ENCODE measurements at regions not wholly inside any gene's neighbourhood (a gene's known extent, or its start where the extent isn't known, plus 50 kb on each side); places are given as distances from the start of the nearest gene placed in this dataset.
A peak's percentile ranks its signal among the peaks of the same experiment; 100 is the strongest.

DNA sequence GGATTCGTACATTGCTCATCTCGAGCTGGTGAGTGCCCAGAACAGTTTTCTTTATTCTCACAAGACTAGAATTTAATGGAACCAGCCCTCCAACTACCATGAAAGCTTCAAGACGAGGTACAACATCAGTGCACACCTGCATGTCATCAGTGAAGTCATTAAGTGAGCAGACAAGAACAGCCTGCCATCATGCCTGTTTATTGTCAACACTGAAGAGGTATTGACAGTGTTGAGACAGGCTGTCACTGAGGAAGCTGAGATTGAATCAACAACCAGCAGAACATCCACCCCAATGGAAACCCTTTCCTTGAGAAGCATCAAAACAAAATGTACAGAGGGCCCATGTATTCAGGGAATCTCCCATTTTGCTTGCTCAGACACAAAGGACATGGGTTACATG lies 148.0 kb upstream of the TCF4 start:
- peaks cover 0 to 1% (median 0%) of the 10 kb centered on the region in 4 experiments; a peak in 1 of 7 replicates for H3K27me3 ChIP-seq (replicated peaks in 1 of 4; ENCODE audit: control insufficient read depth in 3 of 4, extremely low read depth in 1 of 4, insufficient read depth in 3 of 4, low read length in 3 of 4)
- ChIA-PET CTCF (ENCODE audit: partially characterized antibody) (interaction anchor here (1.5 kb wide), 1 partner anchor 33 kb away, joined by 4 read pairs; no protein-coding TSS in a partner anchor), POLR2A (ENCODE audit: partially characterized antibody) (interaction anchor here (0.6 kb wide), 1 partner anchor 15 kb away, joined by 3 read pairs; no protein-coding TSS in a partner anchor)
- no peak overlapping the region for H3K4me2 ChIP-seq (ENCODE audit: insufficient read depth in 1 of 2, low read depth in 2 of 2, low read length in 2 of 2)
- H2BK15ac ChIP-seq (ENCODE audit: low read length) = no peak overlapping the region
- H4K5ac ChIP-seq (ENCODE audit: insufficient read length, low read depth, low read length) = no peak overlapping the region
- no peak overlapping the region for H3K27ac ChIP-seq (ENCODE audit: low read depth, low read length)
- no peaks in the 10 kb centered on the region for H3K36me3 ChIP-seq (ENCODE audit: control insufficient read depth in 2 of 4, insufficient read depth in 4 of 4, low read length in 3 of 4)
- no peak for DNase-seq (ENCODE audit: low read depth in 1 of 2, low spot score in 2 of 2)
- WGBS, 2 experiments (ENCODE audit: extremely low coverage in 1 of 2, insufficient coverage in 1 of 2, insufficient read length in 1 of 2, insufficient replicate concordance in 2 of 2, low coverage in 1 of 2, low lambda C conversion rate in 2 of 2, missing lambda C conversion rate in 1 of 2) = 92% methylated on average over 3 of the region's 3 CpGs; no CpG with 5 or more reads in 1 of the 2 experiments
- H3K23me2 ChIP-seq (ENCODE audit: low read depth, low read length) = no peaks in the 10 kb centered on the region
- H2BK12ac ChIP-seq (ENCODE audit: low read depth, low read length) = no peak overlapping the region
- H3K9ac ChIP-seq (replicated peaks in 1 of 4; ENCODE audit: extremely low read depth in 1 of 4, low read depth in 3 of 4, low read length in 3 of 4) = peak overlapping the region in 1 of 4 experiments; percentile 34; a peak in 1 of 7 replicates
- H2AFZ ChIP-seq (ENCODE audit: low read length) = no peak overlapping the region
- H3K4me3 ChIP-seq (ENCODE audit: extremely low read depth in 1 of 4, insufficient read depth in 2 of 4, low read depth in 3 of 4, low read length in 4 of 4) = no peak overlapping the region
- H2AK5ac ChIP-seq (ENCODE audit: low read depth, low read length) = no peak overlapping the region
- TF ChIP-seq TBP (IDR thresholded peaks at IDR 0.05; ENCODE audit: low read depth, low read length) (no peak), BACH1 (IDR thresholded peaks at IDR 0.05; ENCODE audit: low read length) (no peak), RBBP5 (IDR thresholded peaks at IDR 0.05; ENCODE audit: borderline replicate concordance, low read depth, low read length) (no peak), TEAD4 (IDR thresholded peaks at IDR 0.05; ENCODE audit: low read depth, low read length) (no peak), SP1 (IDR thresholded peaks at IDR 0.05; ENCODE audit: low read depth, low read length) (no peak), KDM5A (IDR thresholded peaks at IDR 0.05; ENCODE audit: low read length) (no peak), KDM1A (IDR thresholded peaks at IDR 0.05; ENCODE audit: borderline replicate concordance, low read length) (no peak), POLR2A (IDR thresholded peaks at IDR 0.05; ENCODE audit: control extremely low read depth in 1 of 2, low read depth in 2 of 2, low read length in 2 of 2) (no peak), RFX5 (IDR thresholded peaks at IDR 0.05; ENCODE audit: borderline replicate concordance, low read depth, low read length) (no peak), NRF1 (IDR thresholded peaks at IDR 0.05; ENCODE audit: low read depth, low read length) (no peak), YY1 (IDR thresholded peaks at IDR 0.05; ENCODE audit: low read depth, low read length) (no peak), CREB1 (IDR thresholded peaks at IDR 0.05) (no peak), CEBPB (IDR thresholded peaks at IDR 0.05; ENCODE audit: low read depth, low read length) (no peak), CTBP2 (IDR thresholded peaks at IDR 0.05; ENCODE audit: borderline replicate concordance, insufficient read depth, insufficient read length, low read length) (no peak)
- TF ChIP-seq, protein P1, sequence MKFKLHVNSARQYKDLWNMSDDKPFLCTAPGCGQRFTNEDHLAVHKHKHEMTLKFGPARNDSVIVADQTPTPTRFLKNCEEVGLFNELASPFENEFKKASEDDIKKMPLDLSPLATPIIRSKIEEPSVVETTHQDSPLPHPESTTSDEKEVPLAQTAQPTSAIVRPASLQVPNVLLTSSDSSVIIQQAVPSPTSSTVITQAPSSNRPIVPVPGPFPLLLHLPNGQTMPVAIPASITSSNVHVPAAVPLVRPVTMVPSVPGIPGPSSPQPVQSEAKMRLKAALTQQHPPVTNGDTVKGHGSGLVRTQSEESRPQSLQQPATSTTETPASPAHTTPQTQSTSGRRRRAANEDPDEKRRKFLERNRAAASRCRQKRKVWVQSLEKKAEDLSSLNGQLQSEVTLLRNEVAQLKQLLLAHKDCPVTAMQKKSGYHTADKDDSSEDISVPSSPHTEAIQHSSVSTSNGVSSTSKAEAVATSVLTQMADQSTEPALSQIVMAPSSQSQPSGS (IDR thresholded peaks at IDR 0.05; ENCODE audit: low read length) = no peak
- no peak overlapping the region for H2BK120ac ChIP-seq (replicated peaks; ENCODE audit: low read depth, low read length)
- H3K4me1 ChIP-seq (replicated peaks in 1 of 4; ENCODE audit: control insufficient read depth in 3 of 4, insufficient read depth in 4 of 4, low read length in 3 of 4) = no peaks in the 10 kb centered on the region
- no peak overlapping the region for H3K18ac ChIP-seq (ENCODE audit: extremely low read depth, low read length)
- H3K79me1 ChIP-seq (ENCODE audit: low read depth, low read length) = no peaks in the 10 kb centered on the region
- H3K79me2 ChIP-seq (ENCODE audit: control insufficient read depth in 1 of 2, insufficient read depth in 2 of 2, low read length in 2 of 2) = no peaks in the 10 kb centered on the region
- no peak overlapping the region for H3K23ac ChIP-seq (ENCODE audit: insufficient read length)
- H3K14ac ChIP-seq (ENCODE audit: insufficient read length) = no peak overlapping the region
- FAIRE-seq = no peak
- no peak overlapping the region for H4K8ac ChIP-seq (ENCODE audit: extremely low read depth, insufficient read depth, low read length)
- no peak overlapping the region for H2BK20ac ChIP-seq (ENCODE audit: low read length)
- no peaks in the 10 kb centered on the region for H3K9me3 ChIP-seq (ENCODE audit: insufficient read depth in 2 of 2, low read depth in 1 of 2, low read length in 1 of 2)
- H3K56ac ChIP-seq (replicated peaks; ENCODE audit: insufficient read length, low read depth, low read length) = no peak overlapping the region
- no peak overlapping the region for H3K4ac ChIP-seq (replicated peaks; ENCODE audit: insufficient read length, low read depth, low read length)
- H4K20me1 ChIP-seq (replicated peaks in 1 of 2; ENCODE audit: control insufficient read depth in 1 of 2, insufficient read depth in 2 of 2, low read length in 2 of 2) = no peaks in the 10 kb centered on the region
- H4K91ac ChIP-seq (replicated peaks; ENCODE audit: insufficient read length, low read length) = no peak overlapping the region
- H2BK5ac ChIP-seq (ENCODE audit: low read depth, low read length) = no peak overlapping the region

Measured in H1 (cell line).